Testis (tissue), 2 donors: ENCODE measurements at regions not wholly inside any gene's neighbourhood (a gene's known extent, or its start where the extent isn't known, plus 50 kb on each side); places are given as distances from the start of the nearest gene placed in this dataset.

Experiments used
- CTCF ChIP-seq, 3 experiments: fragments of 450-650 bp in 2 of 3; fragments of 200-600 bp in 1 of 3; sonication (generic) in 1 of 3; IDR thresholded peaks; one replicate each; pipeline ENCODE4 v1.5.1; 2016 to 2019; ENCODE audit warnings: antibody characterized with exemption in 3 of 3, mild to moderate bottlenecking in 2 of 3, moderate library complexity in 1 of 3
- POLR2A ChIP-seq: fragments of 450-650 bp; IDR thresholded peaks from one replicate; pipeline ENCODE4 v1.6.1; 2017; ENCODE audit warnings: antibody characterized with exemption, mild to moderate bottlenecking, moderate library complexity

DNA sequence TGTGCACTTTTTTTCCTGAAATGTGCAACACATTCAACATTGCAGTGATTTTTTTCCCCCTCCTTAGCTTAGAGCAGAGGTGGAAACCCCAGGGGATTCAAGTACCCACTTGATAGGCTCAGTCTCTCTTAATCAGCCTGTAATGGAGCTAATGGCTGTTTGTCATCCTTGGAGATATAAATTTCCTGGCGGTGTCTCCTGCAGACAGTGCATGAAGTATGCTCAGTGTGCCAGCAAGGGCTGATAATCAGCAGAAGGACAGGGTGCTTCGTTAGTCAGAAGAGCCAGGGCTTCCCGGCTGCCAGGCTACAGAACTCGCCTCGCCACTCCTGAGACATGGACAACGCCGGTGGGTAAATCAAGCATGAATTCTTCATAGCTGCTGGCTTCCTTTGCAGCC is 69.8 kb upstream of the PHACTR2 start:
- TF ChIP-seq CTCF (IDR thresholded peaks at IDR 0.05) (no peak), POLR2A (no peak)
